ENCODE measurements at regions not wholly inside any gene's neighbourhood (a gene's known extent, or its start where the extent isn't known, plus 50 kb on each side); places are given as distances from the start of the nearest gene placed in this dataset.

DNA sequence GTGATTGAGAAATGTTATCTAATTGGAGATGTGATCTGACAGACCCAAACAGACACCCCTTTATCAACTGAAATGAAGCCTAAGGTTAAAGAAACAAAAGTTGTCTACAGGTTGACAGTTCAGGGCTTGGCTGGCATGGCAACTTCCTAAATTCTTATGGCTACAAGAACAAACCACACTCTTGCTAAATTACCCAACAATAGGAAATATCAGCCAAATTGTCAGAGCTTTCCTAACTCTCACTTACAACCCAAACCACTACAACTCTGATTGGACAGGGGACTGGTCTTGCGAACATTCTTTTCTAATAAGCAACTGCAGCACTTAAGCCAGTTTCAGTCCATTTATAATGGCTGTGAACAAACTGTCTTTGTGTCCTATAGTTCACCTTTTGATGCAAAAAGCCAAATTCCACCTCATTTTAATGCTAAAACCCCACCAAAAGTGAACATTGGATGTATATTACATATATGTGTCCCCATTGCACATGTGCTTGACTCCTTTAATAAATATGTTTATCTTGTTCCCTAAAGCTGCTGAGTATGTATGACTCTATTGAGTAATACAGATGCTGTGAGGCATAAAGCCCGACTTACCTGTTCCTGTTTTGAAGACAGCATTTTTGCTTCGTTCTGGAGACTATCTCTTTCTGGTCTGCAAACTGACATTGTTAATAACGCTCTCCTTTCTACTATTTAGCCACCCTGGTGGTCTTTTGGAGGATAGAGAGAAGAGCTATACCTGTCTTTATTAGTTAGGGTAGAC is 101.3 kb upstream of the HMCN1 start:
- DNase-seq (ENCODE audit: low read depth): no peak
- no peak overlapping the region for H3K4me3 ChIP-seq (ENCODE audit: low read depth, low read length)
- TF ChIP-seq, protein P1, sequence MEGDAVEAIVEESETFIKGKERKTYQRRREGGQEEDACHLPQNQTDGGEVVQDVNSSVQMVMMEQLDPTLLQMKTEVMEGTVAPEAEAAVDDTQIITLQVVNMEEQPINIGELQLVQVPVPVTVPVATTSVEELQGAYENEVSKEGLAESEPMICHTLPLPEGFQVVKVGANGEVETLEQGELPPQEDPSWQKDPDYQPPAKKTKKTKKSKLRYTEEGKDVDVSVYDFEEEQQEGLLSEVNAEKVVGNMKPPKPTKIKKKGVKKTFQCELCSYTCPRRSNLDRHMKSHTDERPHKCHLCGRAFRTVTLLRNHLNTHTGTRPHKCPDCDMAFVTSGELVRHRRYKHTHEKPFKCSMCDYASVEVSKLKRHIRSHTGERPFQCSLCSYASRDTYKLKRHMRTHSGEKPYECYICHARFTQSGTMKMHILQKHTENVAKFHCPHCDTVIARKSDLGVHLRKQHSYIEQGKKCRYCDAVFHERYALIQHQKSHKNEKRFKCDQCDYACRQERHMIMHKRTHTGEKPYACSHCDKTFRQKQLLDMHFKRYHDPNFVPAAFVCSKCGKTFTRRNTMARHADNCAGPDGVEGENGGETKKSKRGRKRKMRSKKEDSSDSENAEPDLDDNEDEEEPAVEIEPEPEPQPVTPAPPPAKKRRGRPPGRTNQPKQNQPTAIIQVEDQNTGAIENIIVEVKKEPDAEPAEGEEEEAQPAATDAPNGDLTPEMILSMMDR (IDR thresholded peaks at IDR 0.05; ENCODE audit: control insufficient read depth, extremely low read depth, insufficient read depth): no peak

DNA sequence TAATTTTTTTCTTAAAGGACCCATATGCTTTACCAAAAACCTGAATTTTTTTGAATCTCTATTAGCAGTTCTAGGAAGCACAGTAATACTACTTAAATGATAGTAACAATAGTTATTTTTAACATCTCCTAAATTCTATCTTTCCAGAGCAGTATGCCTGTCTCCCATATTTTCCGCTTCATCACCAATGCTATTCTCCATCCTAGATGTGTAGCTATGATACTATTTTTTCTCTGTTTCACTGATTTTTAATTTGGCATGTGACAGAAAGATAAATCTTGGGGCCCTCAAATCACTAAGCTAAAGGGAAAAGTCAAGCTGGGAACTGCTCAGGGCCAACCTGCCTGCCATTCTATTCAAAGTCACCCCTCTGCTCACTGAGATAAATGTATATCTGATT is 102.3 kb upstream of the HMCN1 start:
- no peak for DNase-seq (ENCODE audit: low read depth)
- H3K4me3 ChIP-seq (ENCODE audit: low read depth, low read length): no peak overlapping the region
- TF ChIP-seq, protein P1 (IDR thresholded peaks at IDR 0.05; ENCODE audit: control insufficient read depth, extremely low read depth, insufficient read depth): no peak

DNA sequence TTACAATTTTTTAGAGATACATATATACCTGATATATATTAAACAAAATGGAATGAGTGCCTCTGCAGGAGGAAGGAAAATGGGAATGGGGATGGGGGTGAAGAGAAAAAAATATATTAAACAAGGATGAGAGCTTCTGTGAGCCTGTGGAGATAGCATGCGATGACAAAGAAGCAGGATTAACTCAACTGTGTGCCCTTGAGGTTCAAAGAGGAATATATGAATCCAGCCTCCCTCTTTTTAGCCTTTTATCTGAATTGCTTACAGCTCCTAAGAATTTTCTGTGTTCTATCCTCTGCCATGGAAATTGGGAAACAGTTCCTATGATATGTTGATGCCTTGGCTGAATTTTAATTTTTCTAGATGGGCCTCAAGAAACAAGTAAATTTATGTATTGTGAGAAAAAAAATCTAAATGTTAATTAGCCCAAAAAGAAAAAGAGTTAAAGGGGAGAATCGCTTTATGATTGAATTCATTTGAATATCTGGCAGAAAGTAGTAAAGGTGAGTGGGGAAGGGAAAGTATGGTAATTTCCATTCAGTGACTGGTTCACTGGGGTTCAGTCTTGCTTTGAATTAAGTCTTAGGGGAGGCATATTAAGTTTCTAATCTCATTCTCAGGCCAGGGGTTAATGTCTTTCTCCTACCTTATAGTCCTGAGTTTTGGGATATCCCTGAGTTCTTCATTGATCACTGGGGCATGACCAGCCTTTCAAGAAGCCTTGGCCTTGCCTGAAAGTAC is 106.3 kb upstream of the HMCN1 start:
- no peak for DNase-seq (ENCODE audit: low read depth)
- TF ChIP-seq, protein P1 (IDR thresholded peaks at IDR 0.05; ENCODE audit: control insufficient read depth, extremely low read depth, insufficient read depth): no peak

DNA sequence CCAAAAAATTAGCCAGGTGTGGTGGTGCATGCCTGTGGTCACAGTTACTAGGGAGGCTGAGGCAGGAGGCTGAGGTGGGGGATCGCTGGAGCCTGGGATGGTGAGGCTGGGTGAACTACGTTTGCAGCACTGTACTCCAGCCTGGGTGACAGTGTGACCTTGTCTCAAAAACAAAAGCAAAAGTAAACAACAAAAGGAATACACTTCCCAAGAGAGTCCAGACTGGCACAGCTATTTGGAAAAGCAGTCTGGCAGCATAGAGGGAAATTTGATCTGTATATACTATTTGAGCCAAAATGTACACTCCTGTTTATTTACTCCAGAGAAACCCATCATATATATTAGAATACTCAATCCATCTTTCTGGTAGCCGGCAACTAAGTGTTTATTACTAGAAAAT is 107.0 kb upstream of the HMCN1 start:
- TF ChIP-seq, protein P1 (IDR thresholded peaks at IDR 0.05; ENCODE audit: control insufficient read depth, extremely low read depth, insufficient read depth): no peak
- no peak overlapping the region for H3K4me3 ChIP-seq (ENCODE audit: low read depth, low read length)
- DNase-seq (ENCODE audit: low read depth): peak; percentile 72

More for the DNA sequence above, 106.3 kb upstream of the HMCN1 start:
- H3K4me3 ChIP-seq (ENCODE audit: low read depth, low read length): no peak overlapping the region

DNA sequence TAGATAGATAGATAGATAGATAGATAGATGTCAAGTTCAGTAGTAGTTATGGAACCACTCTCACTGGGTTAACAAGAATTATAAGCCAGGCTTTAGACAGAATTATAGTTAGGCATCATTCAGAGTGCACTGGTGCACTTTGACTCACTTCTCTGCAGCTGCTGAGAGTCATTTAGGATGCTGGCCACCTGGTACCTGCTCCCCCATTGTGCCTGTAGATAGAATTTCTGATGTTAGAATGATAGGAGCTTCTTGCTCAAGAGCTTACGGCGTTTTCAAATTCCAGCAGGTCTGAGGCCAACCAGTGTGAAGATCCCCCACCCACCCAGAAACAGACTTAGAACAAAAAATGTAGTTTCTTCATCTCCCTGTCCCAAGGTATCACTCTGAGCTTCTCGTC is 107.8 kb upstream of the HMCN1 start:
- TF ChIP-seq, protein P1 (IDR thresholded peaks at IDR 0.05; ENCODE audit: control insufficient read depth, extremely low read depth, insufficient read depth): no peak
- no peak overlapping the region for H3K4me3 ChIP-seq (ENCODE audit: low read depth, low read length)
- DNase-seq (ENCODE audit: low read depth): no peak

DNA sequence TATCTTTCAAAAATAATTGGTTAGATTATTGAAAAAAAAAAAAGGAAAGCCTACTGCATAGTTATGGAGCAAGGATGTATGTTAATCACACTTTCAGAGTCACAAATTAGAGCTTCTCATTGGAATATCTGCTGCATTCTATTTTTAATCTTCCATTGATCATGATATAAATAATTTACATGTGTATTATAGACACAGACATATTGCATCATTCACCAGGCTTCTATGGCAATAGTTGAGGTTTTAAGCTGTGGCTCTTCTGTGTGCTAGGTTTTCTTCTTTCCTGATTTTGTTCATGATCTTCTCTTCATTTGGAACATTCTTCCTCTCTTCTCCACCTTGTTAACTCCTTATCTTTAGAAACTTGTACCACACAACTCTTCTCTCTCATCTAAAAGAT is 123.2 kb upstream of the HMCN1 start:
- TF ChIP-seq, protein P1 (IDR thresholded peaks at IDR 0.05; ENCODE audit: control insufficient read depth, extremely low read depth, insufficient read depth): no peak
- no peak overlapping the region for H3K4me3 ChIP-seq (ENCODE audit: low read depth, low read length)
- DNase-seq (ENCODE audit: low read depth): no peak
